Activated naive CD4-positive, alpha-beta T cell treated with anti-CD3 and anti-CD28 coated beads, Interleukin-2, amount 50 U/mL, for 72 hours (primary cell): ENCODE measurements at regions not wholly inside any gene's neighbourhood (a gene's known extent, or its start where the extent isn't known, plus 50 kb on each side); places are given as distances from the start of the nearest gene placed in this dataset.

ENCODE experiments used
- ATAC-seq, 2 donors: fragments of 150-1000 bp; cut with Tn5 transposase; 2 replicates each; pipeline ENCODE4 v1.10.0; 2021; ENCODE audit warnings: mild to moderate bottlenecking in 2 of 2, moderate library complexity in 2 of 2
- DNase-seq, 2 donors: peaks; one replicate each; pipeline ENCODE4 v3.0.0; 2021 to 2022; ENCODE audit warnings: low spot score in 2 of 2
- H3K27ac Mint-ChIP-seq, 2 donors: one replicate each; pipeline ENCODE4 v1.8.0; 2022; ENCODE audit warnings: mild to moderate bottlenecking in 2 of 2, mixed read lengths in 2 of 2
- H3K36me3 Mint-ChIP-seq, 2 donors: one replicate each; pipeline ENCODE4 v1.8.0; 2022; ENCODE audit warnings: mixed read lengths in 2 of 2
- H3K9me3 Mint-ChIP-seq, 2 donors: one replicate each; pipeline ENCODE4 v1.8.0; 2022; ENCODE audit warnings: mixed read lengths in 2 of 2

DNA sequence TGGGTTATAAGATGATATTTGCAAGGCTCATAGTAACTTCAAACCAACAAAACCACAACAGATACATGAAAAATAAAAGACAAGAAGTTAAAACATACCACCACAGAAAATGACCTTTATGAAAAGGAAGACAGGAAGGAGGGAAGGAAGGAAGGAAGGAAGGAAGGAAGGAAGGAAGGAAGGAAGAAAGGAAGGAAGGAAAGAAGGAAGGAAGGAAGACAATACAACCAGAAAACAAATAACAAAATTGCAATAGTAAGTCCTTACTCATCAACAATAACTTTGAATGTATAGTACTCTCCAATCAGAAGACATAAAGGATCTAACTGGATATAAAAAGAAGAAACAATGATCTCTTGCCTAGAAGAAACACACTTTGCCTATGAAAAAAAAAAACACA, 287.4 kb upstream of the DCBLD2 start:
- no peak for DNase-seq
- Mint-ChIP-seq H3K9me3 (peaks cover 7 to 15% of the 10 kb centered on the region in 2 donors), H3K27ac (no peak overlapping the region), H3K36me3 (no peaks in the 10 kb centered on the region)
- no peak for ATAC-seq

DNA sequence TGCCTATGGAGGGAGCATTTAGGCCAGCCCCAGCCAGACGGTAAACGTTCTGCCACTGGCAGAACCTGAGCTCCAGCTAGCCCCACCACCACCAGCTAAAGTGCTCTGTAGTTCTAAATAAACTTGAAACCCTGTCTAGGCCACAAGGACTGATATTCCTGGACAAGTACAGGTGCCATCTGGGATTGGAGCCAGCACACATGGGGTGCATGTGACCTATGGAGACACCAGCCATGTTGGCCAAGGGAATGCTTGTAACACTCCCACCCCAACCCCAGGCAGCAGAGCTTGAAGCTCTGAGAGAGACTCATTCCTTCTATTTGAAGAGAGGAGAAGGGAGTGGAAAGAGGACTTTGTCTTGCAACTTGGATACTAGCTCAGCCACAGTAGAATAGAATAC, 284.5 kb upstream of the DCBLD2 start:
- ATAC-seq (no peak), DNase-seq (no peak)
- H3K27ac Mint-ChIP-seq: no peak overlapping the region
- H3K9me3 Mint-ChIP-seq: peaks cover 4 to 7% of the 10 kb centered on the region in 2 donors
- no peaks in the 10 kb centered on the region for H3K36me3 Mint-ChIP-seq

DNA sequence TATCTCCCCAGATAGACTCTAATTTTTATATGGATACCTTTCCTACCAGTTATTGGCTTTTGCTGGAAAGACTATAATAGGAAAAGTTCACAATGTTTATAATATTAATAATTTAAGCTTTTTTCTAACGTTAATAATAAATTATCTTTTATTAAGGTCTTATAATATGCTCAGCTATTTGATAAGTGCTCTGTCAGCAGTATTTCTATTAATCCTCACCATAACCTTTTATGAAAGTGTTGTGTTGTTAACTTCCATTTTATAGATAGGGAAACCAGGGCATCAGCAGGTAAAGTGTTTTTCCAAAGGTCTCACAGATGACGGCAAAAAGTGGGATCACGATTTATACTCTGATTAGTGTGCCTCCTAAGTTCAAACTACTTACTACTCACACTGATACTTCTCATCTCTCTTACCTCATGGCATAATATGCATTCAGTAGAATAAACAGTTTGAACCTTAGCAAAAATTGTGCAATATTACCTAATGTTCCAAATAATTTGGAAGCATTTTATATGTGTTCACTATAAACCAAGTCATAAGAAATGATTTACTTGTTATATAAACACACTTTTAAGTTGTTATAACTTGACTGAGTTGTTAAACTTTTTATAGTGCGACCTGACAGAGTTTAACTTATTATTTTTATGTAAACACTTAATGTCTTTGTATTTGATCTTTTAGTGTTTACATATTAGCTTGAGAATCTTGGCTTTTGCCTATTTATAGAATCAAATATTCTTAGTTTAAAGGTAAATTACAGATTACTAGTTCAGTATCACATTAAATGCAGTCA, 274.9 kb upstream of the DCBLD2 start:
- Mint-ChIP-seq H3K36me3 (no peaks in the 10 kb centered on the region), H3K9me3 (peaks cover 4% of the 10 kb centered on the region in 2 donors), H3K27ac (no peak overlapping the region)
- ATAC-seq (no peak), DNase-seq (no peak)

DNA sequence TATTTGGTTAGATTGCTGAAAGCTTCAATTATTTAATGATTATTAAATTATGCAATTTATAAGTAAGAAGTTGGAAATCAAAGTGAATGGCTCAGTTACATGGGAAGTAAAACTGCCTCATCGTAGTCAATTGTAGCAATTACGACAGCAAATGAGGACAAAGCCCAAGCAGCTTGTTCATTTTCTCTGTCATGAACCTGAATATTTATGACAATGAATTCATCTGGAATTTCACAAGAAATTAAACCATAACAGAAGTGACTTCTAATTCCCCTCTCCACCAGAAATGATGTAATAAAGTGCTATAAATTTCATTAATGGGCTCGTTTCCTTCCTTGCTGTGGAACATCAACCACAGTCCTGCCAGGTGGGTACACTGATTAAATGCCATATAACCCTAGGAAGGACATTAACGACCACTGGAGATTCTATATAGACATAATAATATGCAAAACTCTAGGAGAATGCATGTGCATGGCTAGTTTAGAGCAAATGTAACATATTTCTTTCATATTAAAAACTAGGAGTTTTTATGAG, 273.8 kb upstream of the DCBLD2 start:
- H3K36me3 Mint-ChIP-seq: no peaks in the 10 kb centered on the region
- H3K27ac Mint-ChIP-seq: no peak overlapping the region
- H3K9me3 Mint-ChIP-seq: peaks cover 4% of the 10 kb centered on the region in 2 donors
- DNase-seq (no peak), ATAC-seq (no peak)

DNA sequence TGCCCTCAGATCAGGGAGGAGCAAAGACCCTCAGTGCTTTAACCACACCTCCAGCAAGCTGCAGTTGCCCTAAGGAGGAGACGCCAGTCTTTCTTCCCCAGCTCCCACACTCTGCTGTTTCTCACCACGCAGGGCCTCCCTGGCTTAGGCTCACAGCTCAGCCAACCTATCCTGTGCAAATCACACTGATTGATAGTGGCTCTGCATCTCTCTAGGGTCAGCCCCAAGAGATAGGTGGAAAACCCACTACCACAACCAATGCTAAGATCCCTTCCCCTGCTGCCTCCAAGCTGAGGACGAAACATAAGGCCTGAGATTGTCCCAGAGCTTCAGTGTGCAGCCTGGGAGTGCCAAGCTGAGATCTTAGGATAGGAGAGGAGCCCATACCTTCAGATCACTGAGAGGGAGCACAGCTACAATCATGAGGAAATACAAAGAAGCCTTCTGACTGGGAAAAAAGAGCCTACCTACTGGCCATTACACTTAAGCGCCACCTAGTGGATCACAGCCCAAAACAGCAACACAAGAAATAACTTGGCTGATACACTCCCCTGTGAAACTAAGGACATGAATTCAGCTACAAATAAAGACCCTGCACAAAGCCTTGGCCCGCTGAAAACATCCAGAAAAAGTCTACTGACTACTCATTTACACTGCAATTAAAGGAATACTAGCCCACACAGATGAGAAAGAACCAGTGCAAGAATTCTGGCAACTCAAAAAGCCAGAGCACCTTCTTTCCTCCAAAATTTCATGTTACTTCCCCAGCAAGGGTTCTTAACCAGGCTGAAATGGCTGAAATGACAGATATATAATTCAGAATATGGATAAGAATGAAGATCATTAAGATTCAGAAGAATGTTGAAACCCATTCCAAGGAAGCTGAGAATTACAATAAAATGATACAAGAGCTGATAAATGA, 271.5 kb upstream of the DCBLD2 start:
- H3K36me3 Mint-ChIP-seq: no peaks in the 10 kb centered on the region
- H3K27ac Mint-ChIP-seq: no peak overlapping the region
- peaks cover under 1 to 4% of the 10 kb centered on the region in 2 donors for H3K9me3 Mint-ChIP-seq
- peak in 1 of 2 donors; percentile 19 for DNase-seq
- ATAC-seq: no peak

DNA sequence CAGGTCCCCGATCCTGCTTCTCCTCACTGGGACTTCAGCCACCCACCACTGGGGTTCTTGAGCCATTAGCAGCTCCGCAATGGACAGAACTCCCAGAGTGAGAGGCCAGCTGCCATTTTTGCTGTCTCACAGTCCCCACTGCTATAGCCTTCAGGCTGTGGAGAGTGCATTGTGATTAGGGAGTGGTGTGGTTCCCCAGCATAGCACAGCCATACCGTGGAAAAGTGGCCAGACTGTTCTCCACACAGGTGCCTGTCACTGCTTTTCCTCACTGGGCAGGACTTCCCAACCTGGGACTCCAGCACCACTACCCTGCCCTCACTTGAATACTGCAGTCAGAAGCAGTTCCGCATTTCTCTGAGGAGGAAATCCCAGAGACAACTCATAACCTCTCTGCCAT, 270.3 kb upstream of the DCBLD2 start:
- Mint-ChIP-seq H3K36me3 (no peaks in the 10 kb centered on the region), H3K27ac (no peak overlapping the region), H3K9me3 (peaks cover 0 to 3% of the 10 kb centered on the region in 2 donors)
- ATAC-seq (no peak), DNase-seq (no peak)

DNA sequence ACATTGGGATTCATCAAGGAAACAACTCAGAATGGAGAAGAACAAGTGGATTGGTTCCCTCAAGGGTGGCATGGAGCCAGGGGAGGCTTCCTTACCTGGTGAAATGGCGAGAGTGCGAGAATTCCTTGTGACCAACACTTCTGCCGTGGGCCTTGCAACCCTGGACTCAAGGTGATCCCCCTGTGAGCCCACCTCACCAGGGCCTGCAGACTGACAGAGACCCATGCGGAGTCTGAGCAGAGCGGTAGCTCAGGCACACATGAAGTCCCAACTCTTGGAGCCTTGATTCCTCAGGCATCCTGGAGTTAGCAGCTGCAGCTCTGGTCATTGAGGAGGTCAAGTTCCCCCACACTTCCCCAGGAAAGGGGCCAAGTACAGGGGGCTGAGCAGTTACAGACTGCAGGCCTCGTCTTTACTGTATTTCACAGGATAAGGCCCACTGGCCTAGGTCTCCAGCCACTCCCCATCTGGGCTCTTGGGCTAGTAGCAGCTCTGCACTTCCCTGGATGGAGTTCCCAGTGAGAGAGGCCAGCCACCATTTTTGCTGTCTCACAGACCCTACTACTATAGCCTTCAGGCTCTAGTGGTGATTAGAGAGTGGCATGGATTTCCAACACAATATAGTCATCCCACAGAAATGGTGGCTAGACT, 269.5 kb upstream of the DCBLD2 start:
- no peak overlapping the region for H3K27ac Mint-ChIP-seq
- DNase-seq (no peak), ATAC-seq (no peak)
- H3K36me3 Mint-ChIP-seq: no peaks in the 10 kb centered on the region
- H3K9me3 Mint-ChIP-seq: peaks cover 0 to 3% of the 10 kb centered on the region in 2 donors

DNA sequence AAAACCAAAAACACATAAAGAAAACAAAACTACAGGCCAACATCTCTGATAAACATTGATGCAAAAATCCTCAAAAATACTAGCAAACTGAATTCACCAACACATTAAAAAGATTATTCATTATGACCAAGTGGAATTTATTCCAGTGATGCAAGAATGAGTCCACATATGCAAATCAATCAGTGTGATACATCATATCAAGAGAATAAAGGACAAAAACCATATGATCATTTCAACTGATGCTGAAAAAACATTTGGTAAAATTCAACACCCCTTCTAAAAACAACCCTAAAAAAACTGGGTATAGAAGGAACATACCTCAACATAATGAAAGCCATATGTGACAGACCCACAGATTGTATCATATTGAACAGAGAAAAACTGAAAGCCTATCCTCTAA, 265.6 kb upstream of the DCBLD2 start:
- Mint-ChIP-seq H3K9me3 (peaks cover 0 to 3% of the 10 kb centered on the region in 2 donors), H3K36me3 (no peaks in the 10 kb centered on the region), H3K27ac (no peak overlapping the region)
- no peak for DNase-seq
- no peak for ATAC-seq

DNA sequence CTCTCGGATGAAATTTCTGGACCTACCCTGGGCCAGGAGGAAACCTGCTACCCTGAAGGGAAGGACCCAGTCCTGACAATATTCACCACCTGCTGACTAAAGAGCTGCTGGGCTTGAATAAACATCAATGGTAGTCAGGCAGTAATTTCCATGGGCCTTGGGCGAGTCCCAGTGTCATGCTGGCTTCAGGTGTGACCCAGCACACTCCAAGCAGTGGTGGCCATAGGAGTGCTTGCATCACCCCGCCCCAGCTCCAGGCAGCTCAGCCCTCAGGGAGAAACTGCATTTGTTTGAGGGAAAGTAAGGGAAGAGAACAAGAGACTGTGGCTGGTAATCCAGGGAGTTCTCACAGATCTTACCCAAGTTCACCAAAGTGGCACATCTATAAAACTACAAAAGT, 261.8 kb upstream of the DCBLD2 start:
- ATAC-seq (no peak), DNase-seq (no peak)
- Mint-ChIP-seq H3K36me3 (peaks cover 0 to 4% of the 10 kb centered on the region in 2 donors), H3K27ac (no peak overlapping the region), H3K9me3 (peaks cover 0 to 7% of the 10 kb centered on the region in 2 donors)

DNA sequence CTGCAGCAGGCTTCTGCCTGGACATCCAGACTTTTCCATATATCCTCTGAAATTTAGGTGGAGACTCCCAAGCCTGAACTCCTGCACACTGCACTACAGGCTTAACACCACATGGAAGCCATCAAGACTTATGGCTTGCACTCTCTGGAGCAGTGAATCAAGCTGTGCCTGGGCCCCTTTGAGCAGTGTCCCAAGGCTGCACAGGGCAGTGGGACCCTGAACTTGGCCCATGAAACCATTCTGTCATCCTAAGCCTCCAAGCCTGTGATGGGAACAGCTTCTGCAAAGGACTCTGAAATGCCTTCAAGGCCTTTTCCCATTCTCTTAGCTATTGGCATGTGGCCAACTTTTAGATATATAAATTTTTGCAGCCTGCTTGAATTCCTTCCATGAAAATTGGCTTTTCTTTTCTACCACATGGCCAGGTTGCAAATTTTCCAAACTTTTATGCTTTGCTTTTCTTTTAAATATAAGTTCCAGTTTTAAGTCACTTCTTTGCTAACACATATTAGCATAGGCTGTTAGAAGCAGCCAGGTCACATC, 257.8 kb upstream of the DCBLD2 start:
- Mint-ChIP-seq H3K27ac (no peak overlapping the region), H3K36me3 (peaks cover 0 to 7% of the 10 kb centered on the region in 2 donors), H3K9me3 (peaks cover 15 to 22% of the 10 kb centered on the region in 2 donors)
- DNase-seq (no peak), ATAC-seq (no peak)

DNA sequence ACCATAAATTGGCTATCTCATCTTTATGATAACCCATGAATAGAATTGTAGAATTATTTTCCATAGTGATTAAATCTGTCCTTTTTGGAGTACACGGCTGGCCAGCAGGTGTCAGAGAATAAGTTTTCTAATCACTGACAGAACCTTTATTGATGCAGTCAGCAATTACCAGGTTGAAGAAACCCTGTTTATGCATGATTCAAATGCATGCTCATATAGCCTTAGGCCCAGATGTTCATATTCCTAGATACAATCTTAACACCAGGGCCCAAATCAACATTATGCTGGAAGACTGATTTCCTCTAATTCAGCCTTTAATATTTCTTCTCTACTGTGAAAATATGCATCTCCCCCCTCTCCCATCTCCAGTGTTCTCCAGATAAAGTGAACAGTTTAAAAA, 243.5 kb upstream of the DCBLD2 start:
- Mint-ChIP-seq H3K9me3 (peaks cover 0 to 4% of the 10 kb centered on the region in 2 donors), H3K36me3 (no peaks in the 10 kb centered on the region), H3K27ac (no peak overlapping the region)
- no peak for DNase-seq
- no peak for ATAC-seq

DNA sequence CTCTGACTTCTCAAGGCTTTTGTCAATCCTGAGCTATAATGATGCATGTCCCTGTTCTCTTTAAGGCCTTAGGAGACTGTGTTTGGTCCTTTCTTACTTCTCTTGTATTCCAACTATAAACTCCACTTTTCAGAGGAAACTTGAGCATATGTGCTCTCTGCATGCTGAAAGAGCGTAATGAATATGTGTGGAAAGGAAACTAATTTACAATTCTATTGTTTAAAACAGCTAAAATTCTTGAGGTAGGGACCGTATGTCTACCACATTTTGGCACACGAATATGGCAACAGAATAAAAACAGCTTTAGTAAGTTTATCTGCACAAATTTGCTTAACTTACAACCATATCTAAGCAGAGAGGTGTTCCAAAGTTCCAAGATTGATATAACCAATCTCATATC, 242.0 kb upstream of the DCBLD2 start:
- H3K9me3 Mint-ChIP-seq: peaks cover 0 to 8% of the 10 kb centered on the region in 2 donors
- no peak for ATAC-seq
- H3K36me3 Mint-ChIP-seq: no peaks in the 10 kb centered on the region
- no peak for DNase-seq
- H3K27ac Mint-ChIP-seq: no peak overlapping the region

DNA sequence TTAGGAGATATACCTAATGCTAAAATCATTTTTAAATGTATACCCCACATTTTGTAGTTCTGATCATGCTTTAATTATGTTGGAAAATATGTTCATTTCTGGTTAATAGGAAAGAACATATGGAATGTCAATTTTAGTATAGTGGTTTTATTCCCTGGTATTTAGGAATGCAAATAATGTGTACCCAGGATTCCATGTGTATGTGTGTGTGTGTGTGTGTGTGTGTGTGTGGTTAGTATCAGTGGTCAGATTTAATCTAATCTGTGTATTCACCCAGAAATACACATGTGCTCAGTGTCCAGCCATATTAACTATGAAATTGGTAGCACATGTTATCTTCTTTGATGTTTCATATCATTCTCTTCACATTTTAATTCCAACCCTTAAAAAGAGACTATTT, 233.5 kb upstream of the DCBLD2 start:
- no peaks in the 10 kb centered on the region for H3K36me3 Mint-ChIP-seq
- DNase-seq (no peak), ATAC-seq (no peak)
- no peak overlapping the region for H3K27ac Mint-ChIP-seq
- peaks cover 10 to 12% of the 10 kb centered on the region in 2 donors for H3K9me3 Mint-ChIP-seq

DNA sequence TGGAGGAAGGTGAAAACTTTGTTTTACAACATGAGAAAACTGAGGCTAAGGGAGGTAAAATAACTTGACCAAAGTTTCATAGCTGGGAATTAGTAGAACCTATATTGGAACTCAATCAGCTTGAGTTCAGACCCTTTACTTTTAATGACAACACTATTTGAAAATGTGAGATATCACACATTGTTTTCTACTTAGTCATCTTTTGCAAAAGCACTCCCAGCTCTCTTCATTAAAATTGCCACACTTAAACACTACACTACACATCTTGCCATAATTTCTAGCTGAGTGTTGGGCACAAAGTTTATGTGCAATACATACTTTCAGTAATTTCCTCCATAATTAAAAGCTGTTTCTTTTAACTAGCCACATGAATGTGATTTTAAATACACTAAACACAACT, 230.4 kb upstream of the DCBLD2 start:
- ATAC-seq: no peak
- Mint-ChIP-seq H3K27ac (no peak overlapping the region), H3K9me3 (peaks cover 2 to 6% of the 10 kb centered on the region in 2 donors), H3K36me3 (no peaks in the 10 kb centered on the region)
- DNase-seq: no peak

DNA sequence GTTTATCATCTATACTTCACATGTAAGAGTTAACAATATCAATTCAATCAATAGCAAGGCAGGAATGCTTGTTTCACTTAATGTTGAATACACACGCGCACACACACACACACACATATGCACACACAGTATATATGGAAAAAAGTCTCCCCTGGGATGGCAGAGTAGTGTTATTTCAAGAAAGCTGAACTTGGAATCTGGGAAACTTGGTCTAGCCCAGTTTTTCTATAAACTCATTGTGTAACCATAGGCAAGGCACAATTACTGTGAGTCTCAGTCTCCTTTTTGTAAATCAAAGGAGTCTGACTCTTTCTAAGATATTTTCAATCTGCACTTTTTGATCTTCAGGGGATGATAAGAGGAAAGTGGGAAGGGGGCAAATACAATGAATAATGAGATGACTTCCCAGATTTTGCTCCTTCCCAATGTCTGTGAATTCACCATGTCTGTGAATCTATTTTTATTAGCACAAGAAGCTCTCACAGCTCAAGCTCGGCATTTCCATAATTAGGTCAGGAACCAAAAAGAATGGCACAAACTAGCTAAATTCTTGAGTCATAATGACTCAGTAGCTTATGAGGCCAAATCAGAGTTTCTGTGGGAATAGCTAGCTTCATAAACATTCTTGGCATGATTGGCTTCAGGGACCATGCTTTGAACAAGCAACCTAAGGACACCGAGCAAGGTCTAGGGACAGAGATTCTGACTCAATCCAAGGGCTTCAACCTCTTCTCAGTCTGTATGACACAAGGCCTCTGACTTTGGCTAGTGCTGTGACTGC, 227.4 kb upstream of the DCBLD2 start:
- H3K36me3 Mint-ChIP-seq: no peaks in the 10 kb centered on the region
- DNase-seq (no peak), ATAC-seq (no peak)
- H3K27ac Mint-ChIP-seq: no peak overlapping the region
- H3K9me3 Mint-ChIP-seq: peaks cover 0 to 6% of the 10 kb centered on the region in 2 donors

DNA sequence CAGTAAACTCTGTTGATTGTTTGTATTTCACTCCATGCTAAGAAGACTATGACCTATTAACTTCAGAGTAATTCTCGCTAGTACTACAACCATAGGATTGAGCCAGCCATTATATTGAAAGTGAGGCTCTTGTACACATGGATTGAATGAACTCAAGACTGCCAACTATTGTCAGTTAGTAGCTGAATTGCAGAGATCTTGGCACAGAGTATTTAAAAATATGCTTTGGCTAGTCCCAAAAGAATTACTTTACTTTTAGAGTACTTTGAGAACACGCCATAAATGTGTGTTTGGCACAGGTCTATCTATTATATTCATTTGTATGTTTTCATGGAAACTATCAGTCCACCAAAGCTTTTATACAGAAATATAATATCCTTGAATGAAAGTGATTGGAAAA, 226.7 kb upstream of the DCBLD2 start:
- Mint-ChIP-seq H3K36me3 (no peaks in the 10 kb centered on the region), H3K27ac (no peak overlapping the region), H3K9me3 (peaks cover 0 to 6% of the 10 kb centered on the region in 2 donors)
- DNase-seq: no peak
- no peak for ATAC-seq
